GM12865 (cell line): ENCODE measurements at regions not wholly inside any gene's neighbourhood (a gene's known extent, or its start where the extent isn't known, plus 50 kb on each side); places are given as distances from the start of the nearest gene placed in this dataset.

Source experiments
- DNase-seq: peaks from one replicate; pipeline ENCODE4 v3.0.0; 2010; ENCODE audit warnings: low read depth
- H3K4me3 ChIP-seq: 2 replicates; pipeline ENCODE4 v1.5.1; 2011; ENCODE audit warnings: mild to moderate bottlenecking, low read depth, low read length, control low read depth
- TF ChIP-seq, protein P1 (sequence below): IDR thresholded peaks from 2 replicates; pipeline ENCODE4 v1.5.1; 2011; ENCODE audit warnings: low read length, control low read depth, low read depth, inconsistent platforms; ENCODE audit not compliant: insufficient read depth; ENCODE audit errors: missing control alignments

- no peak for DNase-seq
- TF ChIP-seq, protein P1, sequence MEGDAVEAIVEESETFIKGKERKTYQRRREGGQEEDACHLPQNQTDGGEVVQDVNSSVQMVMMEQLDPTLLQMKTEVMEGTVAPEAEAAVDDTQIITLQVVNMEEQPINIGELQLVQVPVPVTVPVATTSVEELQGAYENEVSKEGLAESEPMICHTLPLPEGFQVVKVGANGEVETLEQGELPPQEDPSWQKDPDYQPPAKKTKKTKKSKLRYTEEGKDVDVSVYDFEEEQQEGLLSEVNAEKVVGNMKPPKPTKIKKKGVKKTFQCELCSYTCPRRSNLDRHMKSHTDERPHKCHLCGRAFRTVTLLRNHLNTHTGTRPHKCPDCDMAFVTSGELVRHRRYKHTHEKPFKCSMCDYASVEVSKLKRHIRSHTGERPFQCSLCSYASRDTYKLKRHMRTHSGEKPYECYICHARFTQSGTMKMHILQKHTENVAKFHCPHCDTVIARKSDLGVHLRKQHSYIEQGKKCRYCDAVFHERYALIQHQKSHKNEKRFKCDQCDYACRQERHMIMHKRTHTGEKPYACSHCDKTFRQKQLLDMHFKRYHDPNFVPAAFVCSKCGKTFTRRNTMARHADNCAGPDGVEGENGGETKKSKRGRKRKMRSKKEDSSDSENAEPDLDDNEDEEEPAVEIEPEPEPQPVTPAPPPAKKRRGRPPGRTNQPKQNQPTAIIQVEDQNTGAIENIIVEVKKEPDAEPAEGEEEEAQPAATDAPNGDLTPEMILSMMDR = no peak
- H3K4me3 ChIP-seq = no peak overlapping the region
Measured at GRCh38 chr2:217208867-217209266, 349.0 kb upstream of the TNP1 start.

DNA sequence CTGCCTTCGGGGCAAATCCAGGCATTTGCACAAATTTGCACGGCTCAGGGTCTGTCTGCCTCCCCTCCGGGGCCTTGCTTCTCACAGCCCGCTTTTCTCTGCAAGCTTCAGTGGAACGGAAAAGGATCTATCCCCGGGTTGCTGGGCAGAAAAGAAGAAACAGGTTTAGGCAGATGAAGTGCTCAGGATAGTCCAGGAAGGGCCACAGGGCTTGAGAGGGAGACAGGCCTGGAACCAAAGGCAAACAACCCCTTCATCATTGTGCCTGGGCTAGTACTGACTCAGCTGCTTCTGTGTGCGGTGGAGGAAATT is 347.8 kb upstream of the TNP1 start:
- DNase-seq = no peak
- TF ChIP-seq, protein P1 = no peak
- no peak overlapping the region for H3K4me3 ChIP-seq

GRCh38 chr2:217206907-217207698 is 347.2 kb upstream of the TNP1 start:
- no peak for DNase-seq
- no peak overlapping the region for H3K4me3 ChIP-seq

GRCh38 chr2:217206016-217206725 is 346.3 kb upstream of the TNP1 start:
- no peak overlapping the region for H3K4me3 ChIP-seq
- TF ChIP-seq, protein P1 = no peak
- DNase-seq = peak; percentile 25

More at GRCh38 chr2:217206907-217207698, 347.2 kb upstream of the TNP1 start:
- TF ChIP-seq, protein P1 = no peak

GRCh38 chr2:217204358-217204757 is 344.5 kb upstream of the TNP1 start:
- TF ChIP-seq, protein P1 = no peak
- DNase-seq = no peak
- no peak overlapping the region for H3K4me3 ChIP-seq

- H3K4me3 ChIP-seq = no peak overlapping the region
- no peak for DNase-seq
- TF ChIP-seq, protein P1 = no peak
Measured at GRCh38 chr2:217203086-217203485, 343.2 kb upstream of the TNP1 start.

DNA sequence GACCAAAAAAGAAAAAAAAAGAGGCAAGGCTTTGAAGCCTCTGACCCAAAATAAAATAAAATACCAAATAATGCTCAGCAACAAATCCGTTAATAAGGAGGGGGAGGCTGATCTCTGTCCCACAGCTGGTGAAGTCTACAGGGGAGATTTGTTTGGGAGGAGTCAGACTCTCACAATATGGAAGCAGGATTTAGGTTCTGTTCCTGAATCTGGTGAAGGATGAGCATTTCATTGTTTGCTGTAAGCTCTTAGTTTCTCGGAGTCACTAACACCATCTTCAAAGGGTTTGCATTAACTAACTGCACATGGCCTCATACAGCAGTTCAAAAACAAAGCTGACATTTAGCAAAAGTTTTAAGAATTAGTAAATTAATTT is 339.4 kb upstream of the TNP1 start:
- DNase-seq = no peak
- TF ChIP-seq, protein P1 = no peak
- no peak overlapping the region for H3K4me3 ChIP-seq
